HEK293T (cell line): ENCODE measurements at regions not wholly inside any gene's neighbourhood (a gene's known extent, or its start where the extent isn't known, plus 50 kb on each side); places are given as distances from the start of the nearest gene placed in this dataset.

ENCODE experiments used
- CTCF ChIA-PET: fragments of 350-600 bp; formaldehyde crosslinking; extraction: SDS; loops from one replicate; lab custom pipeline; 2021; ENCODE audit warnings: antibody characterized with exemption, inconsistent platforms; lab: Yijun Ruan, JAX
- POLR2A ChIA-PET: fragments of 350-600 bp; formaldehyde crosslinking; extraction: SDS; loops from one replicate; lab custom pipeline; 2020; ENCODE audit warnings: antibody characterized with exemption, inconsistent platforms; lab: Yijun Ruan, JAX
- DNase-seq: peaks from one replicate; pipeline ENCODE4 v3.0.0; 2012; ENCODE audit warnings: mixed read lengths; ENCODE audit errors: extremely low spot score
- ARNT ChIP-seq: fragments of 450-650 bp; IDR thresholded peaks from 2 replicates; pipeline ENCODE4 v1.6.1; 2017; ENCODE audit warnings: mild to moderate bottlenecking
- BHLHE40 ChIP-seq: fragments of 450-650 bp; IDR thresholded peaks from 2 replicates; pipeline ENCODE4 v1.6.1; 2016; ENCODE audit warnings: mild to moderate bottlenecking, moderate library complexity, borderline replicate concordance
- CTBP1 ChIP-seq: fragments of 450-650 bp; IDR thresholded peaks from 2 replicates; pipeline ENCODE4 v1.6.1; 2016; ENCODE audit warnings: borderline replicate concordance
- ELF4 ChIP-seq: fragments of 450-650 bp; IDR thresholded peaks from 2 replicates; pipeline ENCODE4 v1.6.1; 2017; ENCODE audit warnings: antibody characterized with exemption
- FOXA1 ChIP-seq: fragments of 450-650 bp; IDR thresholded peaks from 2 replicates; pipeline ENCODE4 v1.6.1; 2016; ENCODE audit warnings: mild to moderate bottlenecking
- FOXK2 ChIP-seq: fragments of 450-650 bp; IDR thresholded peaks from 2 replicates; pipeline ENCODE4 v1.6.1; 2016; ENCODE audit warnings: mild to moderate bottlenecking
- FOXM1 ChIP-seq: fragments of 450-650 bp; IDR thresholded peaks from 2 replicates; pipeline ENCODE4 v1.6.1; 2017; ENCODE audit warnings: mild to moderate bottlenecking, borderline replicate concordance
- HDGF ChIP-seq: fragments of 450-650 bp; IDR thresholded peaks from 2 replicates; pipeline ENCODE4 v1.6.1; 2017; ENCODE audit warnings: antibody characterized with exemption, borderline replicate concordance
- L3MBTL2 ChIP-seq: fragments of 450-650 bp; conservative IDR thresholded peaks from 2 replicates; pipeline ENCODE4 v1.6.1; 2016; ENCODE audit warnings: mild to moderate bottlenecking
- LEF1 ChIP-seq: fragments of 450-650 bp; IDR thresholded peaks from 2 replicates; pipeline ENCODE4 v1.6.1; 2017; ENCODE audit warnings: mild to moderate bottlenecking, borderline replicate concordance
- NFRKB ChIP-seq: fragments of 450-650 bp; IDR thresholded peaks from 2 replicates; pipeline ENCODE4 v1.6.1; 2016; ENCODE audit warnings: mild to moderate bottlenecking, moderate library complexity
- SP1 ChIP-seq: fragments of 450-650 bp; IDR thresholded peaks from 2 replicates; pipeline ENCODE4 v1.6.1; 2017
- SUZ12 ChIP-seq: fragments of 450-650 bp; IDR thresholded peaks from 2 replicates; pipeline ENCODE4 v1.6.1; 2016; ENCODE audit warnings: mild to moderate bottlenecking
- TARDBP ChIP-seq: fragments of 450-650 bp; IDR thresholded peaks from 2 replicates; pipeline ENCODE4 v1.6.1; 2016
- ZNF384 ChIP-seq: fragments of 450-650 bp; IDR thresholded peaks from 2 replicates; pipeline ENCODE4 v1.6.1; 2016
- TF ChIP-seq, protein P1 (sequence below): fragments of 450-650 bp; IDR thresholded peaks from 2 replicates; pipeline ENCODE4 v1.6.1; 2016

DNA sequence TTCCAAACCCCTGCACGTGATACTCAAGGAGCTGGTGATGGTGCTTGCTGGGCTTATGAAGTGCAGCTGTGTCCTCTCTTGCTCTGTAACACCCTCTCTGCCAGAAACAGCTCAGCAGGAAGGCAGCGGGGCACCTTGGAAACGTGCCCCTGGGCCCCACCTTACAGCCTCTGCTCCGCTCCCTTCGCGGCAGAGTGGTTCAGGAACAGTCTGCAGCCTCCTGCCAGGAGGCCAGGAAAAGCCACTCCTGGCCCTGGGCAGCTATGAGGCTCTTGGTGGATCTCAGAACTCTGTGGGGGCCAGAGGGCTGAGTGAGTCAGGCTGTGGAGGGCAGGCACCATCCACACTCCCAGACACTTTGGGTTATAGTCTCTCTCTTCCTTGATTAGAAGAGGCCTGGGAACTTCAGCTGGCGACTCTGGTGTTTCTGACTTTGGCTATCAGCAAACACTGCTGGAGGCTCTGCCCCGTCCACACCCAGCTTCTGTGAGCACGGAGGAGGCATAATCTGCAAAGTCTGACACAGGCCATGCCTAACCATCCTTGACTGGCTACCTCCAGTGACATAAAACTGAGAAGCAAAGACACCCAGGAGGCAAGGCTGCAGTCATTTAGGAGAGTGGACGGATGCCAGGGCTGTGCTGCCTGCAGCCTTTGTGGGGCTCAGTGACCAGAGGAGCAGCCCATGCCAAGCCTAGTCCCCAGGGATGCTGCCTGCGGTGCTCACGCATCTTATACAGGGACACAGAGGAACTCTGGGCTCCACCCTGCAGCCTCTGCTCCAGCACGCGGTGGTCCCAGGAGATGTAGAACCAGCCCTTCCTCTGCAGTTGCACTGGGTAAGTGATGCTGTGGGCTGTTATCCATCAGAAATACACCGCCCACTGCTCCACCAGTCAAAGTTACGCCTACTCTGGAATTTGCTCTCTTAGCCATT, 65.3 kb downstream of the METRNL start:
- CTCF ChIA-PET: no interaction called here
- POLR2A ChIA-PET: no interaction called here
- TF ChIP-seq L3MBTL2 (no peak), FOXM1 (no peak), CTBP1 (no peak)
- TF ChIP-seq, protein P1, sequence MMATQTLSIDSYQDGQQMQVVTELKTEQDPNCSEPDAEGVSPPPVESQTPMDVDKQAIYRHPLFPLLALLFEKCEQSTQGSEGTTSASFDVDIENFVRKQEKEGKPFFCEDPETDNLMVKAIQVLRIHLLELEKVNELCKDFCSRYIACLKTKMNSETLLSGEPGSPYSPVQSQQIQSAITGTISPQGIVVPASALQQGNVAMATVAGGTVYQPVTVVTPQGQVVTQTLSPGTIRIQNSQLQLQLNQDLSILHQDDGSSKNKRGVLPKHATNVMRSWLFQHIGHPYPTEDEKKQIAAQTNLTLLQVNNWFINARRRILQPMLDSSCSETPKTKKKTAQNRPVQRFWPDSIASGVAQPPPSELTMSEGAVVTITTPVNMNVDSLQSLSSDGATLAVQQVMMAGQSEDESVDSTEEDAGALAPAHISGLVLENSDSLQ: no peak
- no peak for DNase-seq

DNA sequence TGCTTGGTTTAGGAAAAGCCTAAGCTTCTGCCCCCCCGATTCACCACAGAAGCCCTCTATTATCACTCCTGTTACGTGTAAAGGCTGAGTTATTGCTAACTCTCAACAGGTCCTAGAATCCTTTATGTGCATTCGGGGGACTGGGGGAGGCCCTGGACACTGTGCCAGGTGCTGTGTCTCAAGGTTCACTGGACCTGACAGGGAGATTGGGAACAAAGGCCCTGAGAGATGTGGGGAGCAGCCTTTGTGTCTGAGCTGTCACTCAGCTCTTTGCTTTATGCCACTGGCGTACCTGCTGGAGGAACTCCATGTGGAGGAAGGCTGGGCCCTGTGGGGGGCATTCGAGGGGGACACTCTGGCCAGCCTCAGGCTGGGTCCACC, 65.9 kb downstream of the METRNL start:
- no peak for TF ChIP-seq HDGF
- TF ChIP-seq NFRKB: no peak
- no peak for TF ChIP-seq ZNF384
- TF ChIP-seq CTBP1: no peak
- TF ChIP-seq, protein P1: no peak
- TF ChIP-seq LEF1: no peak
- TF ChIP-seq ELF4: no peak
- TF ChIP-seq SUZ12: no peak
- no peak for TF ChIP-seq FOXM1
- no peak for TF ChIP-seq FOXA1
- no peak for TF ChIP-seq ARNT
- TF ChIP-seq L3MBTL2: no peak
- TF ChIP-seq BHLHE40: no peak
- no peak for TF ChIP-seq SP1
- no peak for TF ChIP-seq FOXK2
- TF ChIP-seq TARDBP: no peak
- POLR2A ChIA-PET: no interaction called here
- no peak for DNase-seq
- CTCF ChIA-PET: no interaction called here

- ChIA-PET CTCF (no interaction called here), POLR2A (no interaction called here)
- TF ChIP-seq SP1 (no peak), CTBP1 (no peak), TARDBP (no peak), FOXM1 (no peak), SUZ12 (no peak), FOXK2 (no peak), NFRKB (no peak), ELF4 (no peak), FOXA1 (no peak), LEF1 (no peak), HDGF (no peak), ARNT (no peak), ZNF384 (no peak), L3MBTL2 (no peak)
- TF ChIP-seq, protein P1: no peak
- no peak for DNase-seq
These were observed 66.4 kb downstream of the METRNL start for GRCh38 chr17:83145831-83146230.

- TF ChIP-seq ARNT (no peak), L3MBTL2 (no peak), HDGF (no peak), BHLHE40 (no peak), SUZ12 (no peak), FOXM1 (no peak), FOXA1 (no peak), SP1 (no peak), CTBP1 (no peak), NFRKB (no peak), FOXK2 (no peak), ZNF384 (no peak), ELF4 (no peak), TARDBP (no peak), LEF1 (no peak)
- TF ChIP-seq, protein P1: no peak
- no peak for DNase-seq
- ChIA-PET POLR2A (no interaction called here), CTCF (no interaction called here)
These were observed 66.9 kb downstream of the METRNL start for GRCh38 chr17:83146347-83146746.

DNA sequence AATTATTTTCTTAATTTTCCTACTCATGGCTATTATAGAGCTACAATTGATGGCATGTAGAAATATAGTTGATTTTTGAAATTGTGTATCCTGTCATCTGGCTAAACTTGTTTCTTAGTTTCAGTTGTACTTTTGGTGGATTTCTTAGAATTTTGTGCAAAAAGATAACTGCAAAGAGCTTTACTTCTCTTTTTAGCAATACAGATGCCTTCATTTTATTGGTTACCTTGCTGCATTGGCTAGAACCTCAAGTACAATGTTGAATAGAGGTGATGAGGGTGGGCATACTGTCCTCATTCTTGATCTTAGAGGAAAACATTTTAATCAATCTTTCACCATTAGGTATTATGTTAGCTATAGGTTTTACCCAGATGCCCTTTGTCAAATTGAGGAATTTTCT, 67.9 kb downstream of the METRNL start:
- CTCF ChIA-PET: interaction anchor here (0.6 kb wide), 1 partner anchor 429 kb away, joined by 3 read pairs; no protein-coding TSS in a partner anchor
- TF ChIP-seq NFRKB: no peak
- POLR2A ChIA-PET: no interaction called here
- DNase-seq: no peak
